Activated naive CD8-positive, alpha-beta T cell treated with anti-CD3 and anti-CD28 coated beads for 36 hours (primary cell): ENCODE measurements at regions not wholly inside any gene's neighbourhood (a gene's known extent, or its start where the extent isn't known, plus 50 kb on each side); places are given as distances from the start of the nearest gene placed in this dataset.
A peak's percentile ranks its signal among the peaks of the same experiment; 100 is the strongest.

Experiments used
- DNase-seq: peaks from one replicate; pipeline ENCODE4 v3.0.0; 2021
- H3K27ac Mint-ChIP-seq: one replicate; pipeline ENCODE4 v1.8.0; 2022; ENCODE audit warnings: mild to moderate bottlenecking, moderate library complexity, mixed read lengths
- H3K27me3 Mint-ChIP-seq: one replicate; pipeline ENCODE4 v1.8.0; 2022; ENCODE audit warnings: mild to moderate bottlenecking, mixed read lengths
- H3K36me3 Mint-ChIP-seq: one replicate; pipeline ENCODE4 v1.8.0; 2021; ENCODE audit warnings: mild to moderate bottlenecking, mixed read lengths
- H3K4me1 Mint-ChIP-seq: one replicate; pipeline ENCODE4 v1.8.0; 2021; ENCODE audit warnings: mixed read lengths
- H3K4me3 Mint-ChIP-seq: one replicate; pipeline ENCODE4 v1.8.0; 2022; ENCODE audit warnings: mild to moderate bottlenecking, moderate library complexity, mixed read lengths
- H3K9me3 Mint-ChIP-seq: one replicate; pipeline ENCODE4 v1.8.0; 2022; ENCODE audit warnings: mixed read lengths

- no peaks in the 10 kb centered on the region for H3K36me3 Mint-ChIP-seq
- no peaks in the 10 kb centered on the region for H3K9me3 Mint-ChIP-seq
- peaks cover 3% of the 10 kb centered on the region for H3K4me1 Mint-ChIP-seq
- DNase-seq, result no peak
- no peak overlapping the region for H3K27ac Mint-ChIP-seq
- no peak overlapping the region for H3K4me3 Mint-ChIP-seq
- H3K27me3 Mint-ChIP-seq, result peaks cover 9% of the 10 kb centered on the region
Observed at GRCh38 chr10:3503299-3503698, 281.7 kb downstream of the KLF6 start.

- H3K4me3 Mint-ChIP-seq, result no peak overlapping the region
- H3K27ac Mint-ChIP-seq, result no peak overlapping the region
- no peak for DNase-seq
- no peaks in the 10 kb centered on the region for H3K9me3 Mint-ChIP-seq
- no peaks in the 10 kb centered on the region for H3K36me3 Mint-ChIP-seq
- peaks cover 3% of the 10 kb centered on the region for H3K4me1 Mint-ChIP-seq
- H3K27me3 Mint-ChIP-seq, result peaks cover 12% of the 10 kb centered on the region
Observed at GRCh38 chr10:3502673-3503072, 282.3 kb downstream of the KLF6 start.

DNA sequence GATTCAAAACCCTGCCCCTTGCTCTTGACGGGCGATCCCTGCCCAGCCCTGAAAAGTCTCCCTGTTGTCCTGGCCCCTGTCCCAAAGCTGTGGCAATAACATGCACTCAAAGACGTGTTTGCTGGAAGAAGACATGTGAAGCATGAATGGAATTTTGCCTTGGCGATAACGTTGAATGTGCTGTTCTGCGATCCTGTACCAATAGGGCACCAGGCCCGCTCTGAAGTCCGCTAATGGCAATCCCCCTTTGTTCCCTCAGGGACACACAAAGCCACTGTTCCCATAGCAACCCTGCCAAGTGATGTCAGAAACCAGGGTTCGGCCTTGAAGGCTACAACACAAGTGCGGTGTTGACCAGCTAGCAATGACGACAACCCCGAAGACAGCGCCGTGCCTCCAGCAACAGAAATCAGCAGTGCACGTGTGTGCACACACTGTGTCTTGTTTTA lies 284.6 kb downstream of the KLF6 start:
- Mint-ChIP-seq H3K27ac (no peak overlapping the region), H3K27me3 (peaks cover 19% of the 10 kb centered on the region), H3K4me3 (no peak overlapping the region), H3K9me3 (no peaks in the 10 kb centered on the region), H3K4me1 (no peaks in the 10 kb centered on the region), H3K36me3 (no peaks in the 10 kb centered on the region)
- no peak for DNase-seq

DNA sequence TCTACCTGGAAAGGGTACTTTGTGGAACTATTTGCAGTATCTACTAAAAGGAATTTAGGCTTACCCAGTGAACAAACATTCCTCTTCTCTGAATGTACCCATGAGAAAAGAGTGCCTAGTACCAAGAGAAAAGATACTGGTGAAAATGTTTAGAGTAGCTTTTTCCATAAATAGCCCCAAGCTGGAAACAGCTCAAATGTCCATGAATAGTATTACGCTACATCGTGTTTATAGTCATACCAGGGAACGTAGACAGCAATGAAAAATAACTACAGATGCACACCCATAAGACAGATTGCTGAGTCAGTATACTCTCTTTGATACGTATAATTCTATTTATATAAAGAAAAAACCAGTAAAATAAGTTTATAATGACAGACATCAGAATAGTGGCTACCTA lies 285.9 kb downstream of the KLF6 start:
- Mint-ChIP-seq H3K4me1 (no peaks in the 10 kb centered on the region), H3K27ac (no peak overlapping the region), H3K27me3 (peaks cover 24% of the 10 kb centered on the region), H3K9me3 (no peaks in the 10 kb centered on the region), H3K36me3 (no peaks in the 10 kb centered on the region), H3K4me3 (no peak overlapping the region)
- DNase-seq, result no peak

GRCh38 chr10:3497581-3497980 lies 287.4 kb downstream of the KLF6 start:
- H3K4me1 Mint-ChIP-seq, result no peaks in the 10 kb centered on the region
- no peak overlapping the region for H3K27ac Mint-ChIP-seq
- H3K9me3 Mint-ChIP-seq, result no peaks in the 10 kb centered on the region
- no peak for DNase-seq
- H3K36me3 Mint-ChIP-seq, result no peaks in the 10 kb centered on the region
- H3K27me3 Mint-ChIP-seq, result peaks cover 23% of the 10 kb centered on the region
- no peak overlapping the region for H3K4me3 Mint-ChIP-seq

DNA sequence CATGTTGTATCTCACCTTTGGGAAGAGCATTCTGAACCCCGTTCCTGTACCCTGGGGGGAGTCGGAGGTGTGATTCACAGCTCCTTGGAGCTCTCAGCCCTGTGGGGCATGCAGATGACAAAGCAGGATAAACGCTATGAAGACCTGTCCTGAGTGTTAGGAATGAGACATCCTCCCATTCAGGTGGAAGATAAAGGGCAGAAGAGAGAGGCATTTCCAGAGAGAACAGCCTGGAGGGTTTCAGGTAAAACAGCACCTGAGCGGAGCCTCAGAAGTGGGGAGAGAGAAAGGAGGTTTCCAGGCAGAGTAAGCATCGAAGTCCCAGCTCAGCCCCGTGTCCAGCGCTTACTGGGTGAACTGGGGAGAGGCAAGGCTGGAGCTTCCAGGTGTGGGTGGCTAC lies 288.9 kb downstream of the KLF6 start:
- no peaks in the 10 kb centered on the region for H3K36me3 Mint-ChIP-seq
- no peaks in the 10 kb centered on the region for H3K4me1 Mint-ChIP-seq
- DNase-seq, result no peak
- H3K27me3 Mint-ChIP-seq, result peaks cover 23% of the 10 kb centered on the region
- no peaks in the 10 kb centered on the region for H3K9me3 Mint-ChIP-seq
- H3K4me3 Mint-ChIP-seq, result no peak overlapping the region
- H3K27ac Mint-ChIP-seq, result no peak overlapping the region

DNA sequence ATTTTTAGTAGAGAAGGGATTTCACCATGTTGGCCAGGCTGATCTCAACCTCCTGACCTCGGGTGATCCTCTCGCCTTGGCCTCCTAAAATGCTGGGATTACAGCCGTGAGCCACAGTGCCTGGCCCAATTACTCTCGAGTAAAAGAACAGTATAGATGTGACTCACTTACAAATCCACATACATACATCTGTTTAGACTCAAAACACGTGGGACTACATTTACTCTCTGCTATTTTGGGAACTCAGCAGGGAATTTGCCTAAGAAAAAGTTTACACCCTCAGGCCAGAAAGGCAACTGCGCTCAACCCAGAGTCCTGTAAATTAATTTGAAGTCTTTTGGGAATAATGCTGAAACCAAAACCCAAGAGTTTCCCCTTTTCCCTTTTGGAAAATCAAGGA lies 289.7 kb downstream of the KLF6 start:
- Mint-ChIP-seq H3K4me3 (no peak overlapping the region), H3K4me1 (no peaks in the 10 kb centered on the region), H3K27me3 (peaks cover 23% of the 10 kb centered on the region), H3K27ac (no peak overlapping the region), H3K36me3 (no peaks in the 10 kb centered on the region), H3K9me3 (peaks cover 2% of the 10 kb centered on the region)
- no peak for DNase-seq

GRCh38 chr10:3494838-3495230 lies 290.2 kb downstream of the KLF6 start:
- H3K36me3 Mint-ChIP-seq, result no peaks in the 10 kb centered on the region
- peaks cover 23% of the 10 kb centered on the region for H3K27me3 Mint-ChIP-seq

GRCh38 chr10:3494131-3494837 lies 290.7 kb downstream of the KLF6 start:
- Mint-ChIP-seq H3K9me3 (peaks cover 11% of the 10 kb centered on the region), H3K27me3 (peaks cover 23% of the 10 kb centered on the region), H3K36me3 (no peaks in the 10 kb centered on the region), H3K27ac (peak overlapping the region; percentile 49), H3K4me1 (no peaks in the 10 kb centered on the region), H3K4me3 (no peak overlapping the region)
- no peak for DNase-seq

More at GRCh38 chr10:3494838-3495230, 290.2 kb downstream of the KLF6 start:
- Mint-ChIP-seq H3K4me1 (no peaks in the 10 kb centered on the region), H3K27ac (no peak overlapping the region), H3K4me3 (no peak overlapping the region), H3K9me3 (peaks cover 7% of the 10 kb centered on the region)
- no peak for DNase-seq

- Mint-ChIP-seq H3K9me3 (peaks cover 17% of the 10 kb centered on the region), H3K36me3 (no peaks in the 10 kb centered on the region), H3K27ac (no peak overlapping the region), H3K27me3 (peaks cover 20% of the 10 kb centered on the region), H3K4me3 (no peak overlapping the region), H3K4me1 (no peaks in the 10 kb centered on the region)
- no peak for DNase-seq
Observed at GRCh38 chr10:3493621-3494020, 291.4 kb downstream of the KLF6 start.

GRCh38 chr10:3491571-3491970 lies 293.4 kb downstream of the KLF6 start:
- Mint-ChIP-seq H3K36me3 (no peaks in the 10 kb centered on the region), H3K4me3 (no peak overlapping the region), H3K4me1 (no peaks in the 10 kb centered on the region), H3K9me3 (peaks cover 22% of the 10 kb centered on the region), H3K27me3 (peaks cover 13% of the 10 kb centered on the region), H3K27ac (no peak overlapping the region)
- no peak for DNase-seq

DNA sequence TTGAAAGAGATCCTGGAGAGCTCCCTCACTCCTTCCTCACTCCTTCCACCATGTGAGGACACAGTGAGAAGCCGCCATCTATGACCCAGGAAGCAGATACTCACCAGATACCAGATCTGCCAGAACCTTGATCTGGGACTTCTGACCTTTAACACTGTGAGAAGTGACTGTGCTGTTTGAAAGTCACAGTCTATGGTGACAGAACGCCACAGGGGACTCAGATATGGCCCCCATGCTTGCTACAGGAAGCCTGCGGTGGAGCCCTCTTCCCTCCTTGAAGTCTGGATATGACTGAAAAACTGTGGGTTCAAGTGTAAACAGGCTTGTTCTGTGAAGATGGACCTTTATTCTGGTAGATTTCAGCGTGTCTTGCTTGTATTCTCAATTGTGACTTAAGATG lies 297.8 kb downstream of the KLF6 start:
- Mint-ChIP-seq H3K36me3 (no peaks in the 10 kb centered on the region), H3K4me1 (peaks cover 18% of the 10 kb centered on the region), H3K27ac (peak overlapping the region; percentile 26), H3K4me3 (no peak overlapping the region), H3K9me3 (peaks cover 22% of the 10 kb centered on the region), H3K27me3 (peaks cover 9% of the 10 kb centered on the region)
- no peak for DNase-seq

- H3K36me3 Mint-ChIP-seq, result no peaks in the 10 kb centered on the region
Observed at GRCh38 chr10:3486346-3487065, 298.5 kb downstream of the KLF6 start.

GRCh38 chr10:3485057-3485686 lies 299.8 kb downstream of the KLF6 start:
- H3K4me3 Mint-ChIP-seq, result peak overlapping the region; percentile 0
- no peak overlapping the region for H3K27ac Mint-ChIP-seq

More at GRCh38 chr10:3486346-3487065, 298.5 kb downstream of the KLF6 start:
- DNase-seq, result no peak
- peaks cover 12% of the 10 kb centered on the region for H3K27me3 Mint-ChIP-seq
- H3K4me1 Mint-ChIP-seq, result peaks cover 22% of the 10 kb centered on the region
- no peak overlapping the region for H3K4me3 Mint-ChIP-seq
- no peak overlapping the region for H3K27ac Mint-ChIP-seq
- H3K9me3 Mint-ChIP-seq, result peaks cover 22% of the 10 kb centered on the region

DNA sequence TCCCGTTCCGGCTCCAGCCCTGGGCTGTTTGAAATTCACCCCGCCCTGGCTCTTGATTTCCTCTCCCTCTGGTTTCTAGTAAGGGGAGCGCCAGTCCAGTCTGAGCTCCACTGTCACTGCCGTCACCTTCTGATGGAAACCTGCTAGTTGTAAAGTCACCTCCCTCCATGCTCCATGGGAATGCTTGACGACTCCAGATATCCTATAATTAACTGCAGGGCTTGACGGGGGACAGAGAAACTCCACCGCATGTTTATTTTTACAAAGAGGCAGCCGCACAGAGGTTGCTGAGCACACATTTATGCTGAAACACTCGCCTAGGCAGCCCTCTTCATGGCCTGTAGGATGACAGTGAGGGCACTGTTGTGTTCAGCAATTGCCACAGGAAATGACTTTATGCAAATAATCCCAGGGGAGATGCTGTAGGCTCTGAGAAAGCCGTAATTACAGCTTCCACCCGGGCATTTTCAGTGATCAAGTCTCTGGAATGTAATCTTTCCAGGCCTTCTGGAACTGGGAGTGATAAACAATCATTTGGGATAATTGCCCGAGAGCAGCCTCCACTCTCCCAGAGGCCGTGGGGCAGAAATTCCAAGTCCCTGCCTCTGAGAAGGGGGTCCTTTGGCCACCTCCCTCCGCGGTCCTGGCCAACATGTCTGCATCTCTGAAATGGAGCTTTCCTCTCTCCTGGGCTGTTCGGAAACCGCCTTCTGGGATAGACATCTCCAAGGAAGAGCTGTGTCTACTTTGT lies 300.5 kb downstream of the KLF6 start:
- H3K36me3 Mint-ChIP-seq, result no peaks in the 10 kb centered on the region
- H3K4me3 Mint-ChIP-seq, result no peak overlapping the region
- peaks cover 15% of the 10 kb centered on the region for H3K27me3 Mint-ChIP-seq
- DNase-seq, result no peak
- no peak overlapping the region for H3K27ac Mint-ChIP-seq
- H3K4me1 Mint-ChIP-seq, result peaks cover 22% of the 10 kb centered on the region
- peaks cover 14% of the 10 kb centered on the region for H3K9me3 Mint-ChIP-seq

More at GRCh38 chr10:3485057-3485686, 299.8 kb downstream of the KLF6 start:
- Mint-ChIP-seq H3K9me3 (peaks cover 19% of the 10 kb centered on the region), H3K27me3 (peaks cover 15% of the 10 kb centered on the region), H3K36me3 (no peaks in the 10 kb centered on the region), H3K4me1 (peaks cover 22% of the 10 kb centered on the region)
- no peak for DNase-seq
